ENCODE measurements at regions not wholly inside any gene's neighbourhood (a gene's known extent, or its start where the extent isn't known, plus 50 kb on each side); places are given as distances from the start of the nearest gene placed in this dataset.

- ATAC-seq (no peak), DNase-seq (no peak)
- intact Hi-C loops (cut with DNase I), result no loop called here
- Histone ChIP-seq H3K4me3 (no peak overlapping the region), H3K36me3 (no peaks in the 10 kb centered on the region), H3K4me1 (no peaks in the 10 kb centered on the region), H3K27ac (no peak overlapping the region), H3K27me3 (ENCODE audit: low read depth) (no peaks in the 10 kb centered on the region), H3K9me3 (no peaks in the 10 kb centered on the region)
- TF ChIP-seq, protein P1, sequence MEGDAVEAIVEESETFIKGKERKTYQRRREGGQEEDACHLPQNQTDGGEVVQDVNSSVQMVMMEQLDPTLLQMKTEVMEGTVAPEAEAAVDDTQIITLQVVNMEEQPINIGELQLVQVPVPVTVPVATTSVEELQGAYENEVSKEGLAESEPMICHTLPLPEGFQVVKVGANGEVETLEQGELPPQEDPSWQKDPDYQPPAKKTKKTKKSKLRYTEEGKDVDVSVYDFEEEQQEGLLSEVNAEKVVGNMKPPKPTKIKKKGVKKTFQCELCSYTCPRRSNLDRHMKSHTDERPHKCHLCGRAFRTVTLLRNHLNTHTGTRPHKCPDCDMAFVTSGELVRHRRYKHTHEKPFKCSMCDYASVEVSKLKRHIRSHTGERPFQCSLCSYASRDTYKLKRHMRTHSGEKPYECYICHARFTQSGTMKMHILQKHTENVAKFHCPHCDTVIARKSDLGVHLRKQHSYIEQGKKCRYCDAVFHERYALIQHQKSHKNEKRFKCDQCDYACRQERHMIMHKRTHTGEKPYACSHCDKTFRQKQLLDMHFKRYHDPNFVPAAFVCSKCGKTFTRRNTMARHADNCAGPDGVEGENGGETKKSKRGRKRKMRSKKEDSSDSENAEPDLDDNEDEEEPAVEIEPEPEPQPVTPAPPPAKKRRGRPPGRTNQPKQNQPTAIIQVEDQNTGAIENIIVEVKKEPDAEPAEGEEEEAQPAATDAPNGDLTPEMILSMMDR (IDR thresholded peaks at IDR 0.05), result no peak
Measured at GRCh38 chr3:15969874-15970640, 172.3 kb upstream of the ANKRD28 start.

DNA sequence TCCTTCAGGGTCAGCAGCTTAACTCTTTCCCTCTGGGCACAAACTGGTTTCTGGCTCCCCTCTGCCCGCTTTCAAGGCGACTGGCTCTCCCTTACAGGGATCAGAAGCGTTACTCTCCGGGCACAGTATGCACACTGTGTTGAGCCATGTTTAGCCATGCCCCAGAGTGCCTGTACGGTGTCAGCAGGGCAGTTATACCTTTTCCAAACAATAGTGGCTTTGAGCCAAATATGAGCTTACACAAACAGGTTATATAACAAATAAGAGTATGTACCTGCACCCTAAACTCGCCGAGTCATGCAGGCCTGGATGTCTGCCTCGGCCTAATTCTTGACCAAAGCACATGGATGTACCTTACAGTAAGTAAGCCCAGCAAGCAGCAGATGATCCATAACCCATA lies 175.6 kb upstream of the ANKRD28 start:
- ATAC-seq (no peak), DNase-seq (no peak)
- Histone ChIP-seq H3K27ac (no peak overlapping the region), H3K36me3 (no peaks in the 10 kb centered on the region), H3K9me3 (no peaks in the 10 kb centered on the region), H3K4me3 (no peak overlapping the region), H3K4me1 (no peaks in the 10 kb centered on the region), H3K27me3 (ENCODE audit: low read depth) (no peaks in the 10 kb centered on the region)
- TF ChIP-seq, protein P1 (IDR thresholded peaks at IDR 0.05), result no peak
- intact Hi-C loops (cut with DNase I), result no loop called here

GRCh38 chr3:15973940-15974339 lies 176.2 kb upstream of the ANKRD28 start:
- TF ChIP-seq, protein P1 (IDR thresholded peaks at IDR 0.05), result no peak
- intact Hi-C loops (cut with DNase I), result no loop called here
- DNase-seq (no peak), ATAC-seq (peak; percentile 41 to 56)
- Histone ChIP-seq H3K4me3 (no peak overlapping the region), H3K27me3 (ENCODE audit: low read depth) (no peaks in the 10 kb centered on the region), H3K27ac (no peak overlapping the region), H3K9me3 (no peaks in the 10 kb centered on the region), H3K4me1 (no peaks in the 10 kb centered on the region), H3K36me3 (no peaks in the 10 kb centered on the region)

DNA sequence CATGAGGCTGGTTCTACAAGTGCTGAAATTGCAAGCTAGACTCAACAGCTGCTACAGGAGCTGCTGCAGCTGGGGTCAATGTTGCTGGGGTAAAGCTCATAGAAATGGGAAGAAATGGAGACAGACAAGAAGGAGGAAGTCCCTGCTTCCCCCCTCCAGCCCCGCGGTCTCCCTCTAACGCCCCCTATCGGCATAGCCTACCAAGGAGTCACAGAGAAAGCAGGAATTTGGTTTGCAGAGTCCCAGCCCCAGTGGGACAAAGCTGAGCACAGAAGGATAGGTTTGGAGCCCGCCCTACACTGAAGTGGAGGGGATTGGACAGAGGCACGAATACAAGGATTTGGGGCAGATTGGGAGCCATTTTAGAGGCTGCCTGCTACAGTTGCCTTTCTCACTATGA lies 176.9 kb upstream of the ANKRD28 start:
- Histone ChIP-seq H3K27me3 (ENCODE audit: low read depth) (no peaks in the 10 kb centered on the region), H3K9me3 (no peaks in the 10 kb centered on the region), H3K4me3 (no peak overlapping the region), H3K36me3 (no peaks in the 10 kb centered on the region), H3K27ac (no peak overlapping the region), H3K4me1 (no peaks in the 10 kb centered on the region)
- DNase-seq (no peak), ATAC-seq (peak; percentile 19 to 48)
- TF ChIP-seq, protein P1 (IDR thresholded peaks at IDR 0.05), result peak; percentile 20
- intact Hi-C loops (cut with DNase I), result no loop called here

GRCh38 chr3:15976524-15976923 lies 178.7 kb upstream of the ANKRD28 start:
- H3K4me3 ChIP-seq, result no peak overlapping the region
- H3K4me1 ChIP-seq, result no peaks in the 10 kb centered on the region
- TF ChIP-seq, protein P1 (IDR thresholded peaks at IDR 0.05), result no peak
- ATAC-seq (no peak), DNase-seq (no peak)
- no peaks in the 10 kb centered on the region for H3K27me3 ChIP-seq (ENCODE audit: low read depth)
- intact Hi-C loops (cut with DNase I), result no loop called here
- no peaks in the 10 kb centered on the region for H3K9me3 ChIP-seq
- H3K36me3 ChIP-seq, result no peaks in the 10 kb centered on the region
- H3K27ac ChIP-seq, result no peak overlapping the region

Data from lower lobe of right lung (tissue), 2 donors.